ENCODE measurements at regions not wholly inside any gene's neighbourhood (a gene's known extent, or its start where the extent isn't known, plus 50 kb on each side); places are given as distances from the start of the nearest gene placed in this dataset.

DNA sequence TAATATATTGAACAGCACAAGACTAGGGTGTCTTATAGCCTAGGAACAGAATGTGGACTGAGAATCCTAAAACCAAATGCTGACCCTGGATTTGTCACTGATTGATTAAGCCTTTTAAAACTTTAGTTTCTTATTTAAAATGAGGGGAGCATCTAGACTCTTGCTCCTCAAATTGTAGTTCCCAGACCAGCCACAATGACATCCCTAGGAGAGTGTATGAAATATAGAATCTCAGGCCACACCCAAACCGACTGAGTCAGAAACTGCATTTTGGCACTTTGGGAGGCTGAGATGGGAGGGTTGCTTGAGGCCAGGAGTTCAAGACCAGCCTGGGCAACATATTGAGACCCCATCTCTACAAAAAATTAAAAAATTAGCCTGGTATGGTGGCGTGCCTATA is 287.8 kb upstream of the UMPS start:
- TF ChIP-seq, protein P1, sequence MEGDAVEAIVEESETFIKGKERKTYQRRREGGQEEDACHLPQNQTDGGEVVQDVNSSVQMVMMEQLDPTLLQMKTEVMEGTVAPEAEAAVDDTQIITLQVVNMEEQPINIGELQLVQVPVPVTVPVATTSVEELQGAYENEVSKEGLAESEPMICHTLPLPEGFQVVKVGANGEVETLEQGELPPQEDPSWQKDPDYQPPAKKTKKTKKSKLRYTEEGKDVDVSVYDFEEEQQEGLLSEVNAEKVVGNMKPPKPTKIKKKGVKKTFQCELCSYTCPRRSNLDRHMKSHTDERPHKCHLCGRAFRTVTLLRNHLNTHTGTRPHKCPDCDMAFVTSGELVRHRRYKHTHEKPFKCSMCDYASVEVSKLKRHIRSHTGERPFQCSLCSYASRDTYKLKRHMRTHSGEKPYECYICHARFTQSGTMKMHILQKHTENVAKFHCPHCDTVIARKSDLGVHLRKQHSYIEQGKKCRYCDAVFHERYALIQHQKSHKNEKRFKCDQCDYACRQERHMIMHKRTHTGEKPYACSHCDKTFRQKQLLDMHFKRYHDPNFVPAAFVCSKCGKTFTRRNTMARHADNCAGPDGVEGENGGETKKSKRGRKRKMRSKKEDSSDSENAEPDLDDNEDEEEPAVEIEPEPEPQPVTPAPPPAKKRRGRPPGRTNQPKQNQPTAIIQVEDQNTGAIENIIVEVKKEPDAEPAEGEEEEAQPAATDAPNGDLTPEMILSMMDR (conservative IDR thresholded peaks at IDR 0.05; ENCODE audit: low read length) = no peak
- no peak for TF ChIP-seq EZH2phosphoT487 (IDR thresholded peaks at IDR 0.05; ENCODE audit: borderline replicate concordance, low read depth, low read length)

Data from OCI-LY7 (cell line).